Nephron progenitor cell (in vitro differentiated cells): ENCODE measurements at regions not wholly inside any gene's neighbourhood (a gene's known extent, or its start where the extent isn't known, plus 50 kb on each side); places are given as distances from the start of the nearest gene placed in this dataset.
A peak's percentile ranks its signal among the peaks of the same experiment; 100 is the strongest.
"Not testable (repeated sequence)": the region's sequence is repeated elsewhere in the genome, so short reads cannot be mapped to it uniquely, and the experiment has no call there.

ENCODE experiments used
- DNase-seq: peaks from one replicate; pipeline ENCODE4 v3.0.0; 2021
- H3K27ac Mint-ChIP-seq: 2 replicates; pipeline ENCODE4 v1.8.0; 2021; ENCODE audit warnings: mild to moderate bottlenecking, moderate library complexity, mixed read lengths
- H3K27me3 Mint-ChIP-seq: 2 replicates; pipeline ENCODE4 v1.8.0; 2021; ENCODE audit warnings: mild to moderate bottlenecking, low read depth, mixed read lengths; ENCODE audit not compliant: poor library complexity
- H3K36me3 Mint-ChIP-seq: 2 replicates; pipeline ENCODE4 v1.8.0; 2021; ENCODE audit warnings: low read depth, mixed read lengths
- H3K4me1 Mint-ChIP-seq: 2 replicates; pipeline ENCODE4 v1.8.0; 2021; ENCODE audit warnings: mixed read lengths
- H3K4me3 Mint-ChIP-seq: 2 replicates; pipeline ENCODE4 v1.8.0; 2021; ENCODE audit warnings: mild to moderate bottlenecking, moderate library complexity, mixed read lengths
- H3K9me3 Mint-ChIP-seq: 2 replicates; pipeline ENCODE4 v1.8.0; 2021; ENCODE audit warnings: mild to moderate bottlenecking, moderate library complexity, mixed read lengths
- CTCF ChIP-seq: fragments of 200-600 bp; sonication (generic); IDR thresholded peaks from 2 replicates; pipeline ENCODE4 v1.5.0; 2021; ENCODE audit warnings: antibody characterized with exemption

GRCh38 chr5:158456241-158456640 is 597.3 kb upstream of the CLINT1 start:
- H3K27ac Mint-ChIP-seq, result no peak overlapping the region
- peaks cover 18% of the 10 kb centered on the region for H3K4me1 Mint-ChIP-seq
- no peak overlapping the region for H3K4me3 Mint-ChIP-seq
- TF ChIP-seq CTCF, result no peak
- DNase-seq, result no peak
- H3K9me3 Mint-ChIP-seq, result no peaks in the 10 kb centered on the region
- no peaks in the 10 kb centered on the region for H3K27me3 Mint-ChIP-seq
- H3K36me3 Mint-ChIP-seq, result no peaks in the 10 kb centered on the region

GRCh38 chr5:158451993-158452672 is 593.2 kb upstream of the CLINT1 start:
- no peak for TF ChIP-seq CTCF
- H3K4me3 Mint-ChIP-seq, result no peak overlapping the region
- H3K27me3 Mint-ChIP-seq, result no peaks in the 10 kb centered on the region
- peak overlapping the region; percentile 79 for H3K27ac Mint-ChIP-seq
- peaks cover 30% of the 10 kb centered on the region for H3K4me1 Mint-ChIP-seq
- peaks cover 8% of the 10 kb centered on the region for H3K9me3 Mint-ChIP-seq
- DNase-seq, result no peak
- no peaks in the 10 kb centered on the region for H3K36me3 Mint-ChIP-seq

GRCh38 chr5:158451203-158451992 is 592.5 kb upstream of the CLINT1 start:
- H3K4me1 Mint-ChIP-seq, result peaks cover 30% of the 10 kb centered on the region
- no peaks in the 10 kb centered on the region for H3K27me3 Mint-ChIP-seq
- no peak overlapping the region for H3K4me3 Mint-ChIP-seq
- TF ChIP-seq CTCF, result no peak
- H3K27ac Mint-ChIP-seq, result no peak overlapping the region
- H3K36me3 Mint-ChIP-seq, result peaks cover under 1% of the 10 kb centered on the region
- DNase-seq, result no peak
- peaks cover 14% of the 10 kb centered on the region for H3K9me3 Mint-ChIP-seq

GRCh38 chr5:158450751-158451171 is 591.8 kb upstream of the CLINT1 start:
- DNase-seq, result no peak
- no peak for TF ChIP-seq CTCF
- Mint-ChIP-seq H3K4me1 (peaks cover 30% of the 10 kb centered on the region), H3K4me3 (no peak overlapping the region), H3K27ac (no peak overlapping the region), H3K36me3 (peaks cover 7% of the 10 kb centered on the region), H3K9me3 (peaks cover 20% of the 10 kb centered on the region), H3K27me3 (peaks cover 3% of the 10 kb centered on the region)

- not testable (repeated sequence) for H3K4me3 Mint-ChIP-seq, H3K27me3 Mint-ChIP-seq, H3K27ac Mint-ChIP-seq, DNase-seq
- Mint-ChIP-seq H3K4me1 (peaks cover 17% of the 10 kb centered on the region), H3K36me3 (peaks cover 22% of the 10 kb centered on the region), H3K9me3 (peaks cover 58% of the 10 kb centered on the region)
Measured at GRCh38 chr5:158446761-158447160, 587.8 kb upstream of the CLINT1 start.

- H3K27ac Mint-ChIP-seq, H3K36me3 Mint-ChIP-seq, DNase-seq, H3K27me3 Mint-ChIP-seq, H3K4me3 Mint-ChIP-seq, H3K4me1 Mint-ChIP-seq: not testable (repeated sequence)
- H3K9me3 Mint-ChIP-seq, result peaks cover 33% of the 10 kb centered on the region
Measured at GRCh38 chr5:158439204-158439603, 580.3 kb upstream of the CLINT1 start.
